EL (cell line): ENCODE measurements at regions not wholly inside any gene's neighbourhood (a gene's known extent, or its start where the extent isn't known, plus 50 kb on each side); places are given as distances from the start of the nearest gene placed in this dataset.

Experiments
- DNase-seq: peaks from one replicate; pipeline ENCODE4 v3.0.0-alpha.2; 2016

DNA sequence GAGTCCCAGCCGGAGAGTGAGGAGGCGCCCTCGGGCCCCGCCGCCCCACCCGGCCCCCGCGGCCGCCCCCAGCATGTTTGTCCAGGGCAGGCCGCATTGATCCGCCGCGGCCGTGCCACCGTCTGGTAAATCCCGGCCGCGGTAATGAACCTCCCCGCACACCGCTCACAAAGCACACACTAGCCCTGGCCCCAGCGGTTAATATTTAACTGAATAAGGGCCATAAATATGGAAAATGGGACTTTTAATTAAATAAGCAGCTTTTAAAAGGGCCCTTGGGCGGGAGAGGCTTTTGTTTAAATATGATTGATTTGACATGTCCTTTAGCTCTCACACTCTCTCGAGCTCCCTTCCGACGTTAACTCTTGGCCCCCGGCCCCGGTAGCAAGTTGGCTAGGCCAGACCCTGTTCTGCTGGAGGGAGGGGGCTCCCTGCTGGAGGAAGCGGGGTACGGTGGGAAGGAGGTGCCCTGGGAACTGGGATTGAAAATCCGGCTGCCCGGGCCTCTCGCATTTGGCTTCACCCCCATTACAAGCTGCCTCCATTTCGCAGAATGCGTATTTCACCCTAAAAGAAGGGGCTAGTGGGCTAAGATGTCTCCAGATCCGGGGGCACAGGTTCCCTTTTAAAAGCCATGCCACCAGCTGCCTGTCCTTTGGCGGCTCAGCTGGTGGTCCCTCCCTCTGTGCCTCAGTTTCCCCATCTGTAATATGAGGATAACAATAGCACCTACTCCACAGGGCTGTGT, 199.8 kb downstream of the RBM19 start:
- no peak for DNase-seq

DNA sequence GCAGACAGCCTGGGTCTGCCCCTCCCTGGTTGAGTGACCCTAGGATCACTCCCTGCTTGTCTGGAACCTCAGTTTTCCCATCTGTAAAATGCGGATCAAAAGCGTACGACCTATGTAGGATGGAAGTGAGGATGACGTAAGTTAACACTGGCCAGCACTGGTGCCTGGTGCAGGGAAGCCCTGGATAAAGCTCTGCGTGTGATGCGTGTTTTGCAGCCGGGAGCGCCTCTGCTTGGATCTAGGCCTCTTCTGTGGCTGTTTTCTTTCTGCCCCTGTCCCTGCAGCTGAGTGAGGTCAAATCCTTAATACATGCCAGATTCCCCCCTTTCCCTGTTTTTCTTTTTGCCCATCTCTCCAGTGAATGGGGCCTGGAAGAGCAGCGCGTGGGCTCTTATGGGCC, 201.5 kb downstream of the RBM19 start:
- DNase-seq: no peak

- DNase-seq: no peak
Observed at GRCh38 chr12:113762882-113763816, 203.0 kb downstream of the RBM19 start.

- DNase-seq: no peak
Observed at GRCh38 chr12:113762155-113762881, 203.8 kb downstream of the RBM19 start.

GRCh38 chr12:113759135-113759534, 207.0 kb downstream of the RBM19 start:
- no peak for DNase-seq

GRCh38 chr12:113758165-113758924, 207.8 kb downstream of the RBM19 start:
- DNase-seq: no peak

DNA sequence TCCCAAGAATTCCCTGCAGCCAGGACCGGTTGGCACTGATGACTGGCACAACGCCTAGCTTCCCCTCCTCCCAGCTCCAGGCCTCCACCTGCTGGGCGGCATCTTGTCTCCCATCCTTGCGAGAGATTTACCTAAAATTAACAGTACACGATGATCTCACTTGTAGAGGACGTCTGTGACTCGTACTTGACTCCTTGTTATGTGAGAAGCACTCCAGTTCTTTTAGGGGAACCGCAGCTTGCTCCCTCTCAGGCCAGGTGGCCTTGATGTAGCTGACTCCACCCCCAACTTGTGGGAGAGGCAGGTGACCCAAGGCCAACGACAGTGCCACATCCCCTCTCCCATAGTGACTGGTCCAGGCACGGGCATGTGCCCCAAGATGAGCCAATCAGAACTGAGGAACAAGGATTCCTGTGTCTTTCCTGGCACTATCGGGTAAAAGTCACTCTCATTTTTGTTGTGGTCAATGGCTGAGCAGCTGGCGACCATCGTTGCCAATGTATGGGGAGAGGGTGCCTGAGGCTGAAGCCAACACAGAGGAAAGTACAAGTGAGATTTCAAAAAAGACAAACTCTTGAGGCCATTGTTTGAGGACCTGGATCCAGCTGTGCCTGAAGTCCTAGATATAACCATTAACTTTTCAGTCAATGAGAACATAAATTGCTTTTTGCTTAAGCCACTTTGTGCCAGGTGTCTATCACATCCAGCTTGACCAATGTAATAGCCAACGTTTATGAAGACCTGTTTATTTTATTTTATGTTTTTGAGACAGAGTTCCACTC, 208.7 kb downstream of the RBM19 start:
- no peak for DNase-seq

DNA sequence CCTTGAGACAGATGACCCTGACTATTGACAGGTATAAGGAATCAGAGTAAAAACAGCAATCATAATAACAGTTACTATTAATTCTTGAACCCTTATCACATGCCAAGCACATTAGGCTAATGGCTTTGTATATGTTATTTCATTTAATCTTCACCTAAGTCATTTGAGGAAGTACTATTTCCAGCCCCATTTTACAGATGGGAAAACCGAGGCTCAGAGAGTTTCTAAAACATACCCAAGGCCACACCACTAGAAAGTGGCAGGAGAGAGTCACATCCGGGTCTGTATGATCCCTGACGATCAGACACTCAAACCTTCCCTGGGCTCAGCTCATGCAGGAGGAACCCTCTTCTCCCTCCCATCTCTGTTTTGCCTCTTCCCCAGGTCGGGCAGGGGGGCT, 209.5 kb downstream of the RBM19 start:
- DNase-seq: no peak

DNA sequence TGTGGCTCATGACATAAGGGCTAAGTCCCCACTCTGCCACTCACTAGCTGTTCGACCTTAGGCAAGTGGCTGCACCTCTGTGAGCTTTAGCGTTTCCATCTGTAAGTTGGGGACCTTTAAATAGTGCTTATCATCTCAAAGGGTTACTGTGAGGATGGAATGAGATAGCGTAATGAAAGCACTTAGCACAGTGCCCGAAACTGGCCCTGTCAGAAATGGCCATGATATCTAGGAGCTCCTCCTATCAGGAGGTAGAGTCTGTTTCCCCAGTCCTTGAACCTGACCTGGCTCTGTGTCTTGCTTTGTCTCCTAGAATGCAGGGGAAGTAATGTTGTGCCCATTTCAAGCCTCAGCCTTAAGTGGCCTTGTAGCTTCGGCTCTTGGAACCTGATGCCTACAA, 211.0 kb downstream of the RBM19 start:
- DNase-seq: no peak

DNA sequence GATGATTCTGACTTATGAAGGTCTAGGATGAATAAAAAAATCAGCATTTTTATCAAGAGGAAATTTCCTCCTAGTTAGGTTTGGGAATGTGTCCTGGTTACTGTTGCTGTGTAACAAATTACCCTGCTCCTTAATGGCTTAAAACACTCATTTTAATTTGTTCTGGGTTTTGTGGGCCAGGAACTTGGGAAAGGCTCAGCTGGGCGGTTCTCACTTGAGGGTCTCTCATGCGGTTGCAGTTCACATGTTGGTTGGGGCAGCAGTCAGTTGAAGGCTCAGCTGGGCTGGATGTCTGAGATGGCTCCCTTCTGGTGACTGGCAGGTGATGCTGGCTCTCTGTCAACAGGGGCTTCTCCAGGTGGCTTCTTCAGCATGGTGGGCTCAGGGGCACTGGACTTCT, 214.6 kb downstream of the RBM19 start:
- no peak for DNase-seq

GRCh38 chr12:113749433-113749815, 216.7 kb downstream of the RBM19 start:
- DNase-seq: no peak

- no peak for DNase-seq
Observed at GRCh38 chr12:113748707-113749432, 217.3 kb downstream of the RBM19 start.

GRCh38 chr12:113747017-113747416, 219.1 kb downstream of the RBM19 start:
- DNase-seq: no peak

DNA sequence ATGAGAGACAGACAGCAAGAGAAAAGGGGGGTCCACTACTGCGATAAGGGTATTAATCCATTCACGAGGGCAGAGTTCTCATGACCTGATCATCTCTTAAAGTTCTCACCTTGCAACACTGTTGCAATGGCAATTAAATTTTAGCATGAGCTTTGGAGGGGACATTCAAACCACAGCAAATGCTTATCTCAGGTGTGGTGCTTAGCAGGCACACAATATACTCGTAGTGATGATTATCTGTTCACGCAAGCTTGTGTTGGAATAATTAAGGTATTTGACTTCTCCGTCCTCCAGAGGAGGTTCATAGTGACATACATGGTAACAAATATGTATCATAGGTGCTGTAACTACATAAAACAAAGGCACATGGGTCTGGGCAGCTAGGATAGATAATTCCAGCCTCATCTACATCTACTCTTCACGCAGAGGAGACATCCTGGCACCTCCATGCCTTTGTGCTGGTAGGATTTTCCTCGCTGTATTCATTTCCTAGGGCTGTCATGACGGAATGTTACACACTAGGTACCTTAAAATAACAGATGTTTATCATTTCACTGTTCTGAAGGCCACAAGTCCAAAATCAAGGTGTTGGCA, 221.2 kb downstream of the RBM19 start:
- no peak for DNase-seq

GRCh38 chr12:113742801-113743200, 223.3 kb downstream of the RBM19 start:
- DNase-seq: no peak

GRCh38 chr12:113740699-113741098, 225.4 kb downstream of the RBM19 start:
- no peak for DNase-seq

DNA sequence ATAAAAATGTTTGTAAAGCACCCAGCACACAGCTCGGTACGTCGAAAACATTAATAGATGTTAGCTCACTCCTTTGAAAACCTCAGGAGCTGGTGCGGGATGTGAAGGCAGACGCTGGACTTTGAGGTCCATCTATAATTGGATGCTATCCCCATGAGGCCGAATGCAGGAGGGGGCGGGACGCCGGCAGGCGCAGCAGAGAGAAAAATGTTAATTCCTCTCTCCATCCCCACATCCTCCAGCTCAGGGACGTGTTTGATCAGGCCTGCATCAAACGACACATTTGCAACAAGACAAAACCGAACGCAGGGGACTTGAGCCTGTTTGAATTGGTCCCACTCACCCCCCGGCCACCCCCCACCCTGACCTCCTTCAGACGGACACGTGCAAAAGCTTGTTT, 231.0 kb downstream of the RBM19 start:
- no peak for DNase-seq

DNA sequence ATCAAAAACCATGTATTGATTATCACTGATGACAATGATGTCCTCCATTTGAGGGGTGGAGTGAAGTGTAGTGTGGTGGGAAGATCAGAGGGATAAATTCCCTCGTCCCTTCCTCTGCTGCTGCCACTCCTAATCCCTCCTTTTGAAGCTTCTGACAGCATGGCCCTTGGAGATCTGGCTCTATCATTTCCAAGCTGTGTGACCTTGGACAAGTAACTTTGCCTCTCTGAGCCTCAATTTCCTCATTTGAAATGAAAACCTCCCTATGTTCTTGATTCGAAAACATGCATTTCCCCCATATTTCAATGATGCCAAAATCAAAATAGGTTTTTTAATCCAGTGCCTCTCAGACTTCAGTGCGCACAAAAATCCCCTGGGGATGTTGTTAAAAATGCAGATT, 231.6 kb downstream of the RBM19 start:
- no peak for DNase-seq

DNA sequence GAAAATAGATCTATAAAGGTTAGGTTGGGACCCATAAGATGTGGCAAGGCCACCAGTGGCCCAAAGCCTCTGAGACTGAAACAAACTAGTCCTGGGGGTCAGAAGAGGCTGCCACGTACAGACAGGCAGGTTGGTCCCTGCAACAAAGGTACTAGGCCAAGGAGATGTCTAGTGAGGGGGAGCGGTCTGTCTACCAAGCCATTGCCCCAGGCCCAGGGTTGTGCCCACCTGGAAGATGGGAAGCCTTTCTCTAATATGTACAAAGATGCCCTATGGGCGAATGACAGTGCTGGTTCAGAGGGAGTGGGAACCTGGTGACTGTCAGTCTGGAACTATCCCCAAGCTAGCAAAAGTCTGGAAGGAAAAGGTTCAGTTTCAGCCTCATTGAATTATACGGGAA, 233.2 kb downstream of the RBM19 start:
- no peak for DNase-seq

- peak; percentile 85 for DNase-seq
Observed at GRCh38 chr12:113727651-113728061, 238.5 kb downstream of the RBM19 start.
